Endothelial cell of hepatic sinusoid (primary cell): ENCODE measurements at regions not wholly inside any gene's neighbourhood (a gene's known extent, or its start where the extent isn't known, plus 50 kb on each side); places are given as distances from the start of the nearest gene placed in this dataset.

Source experiments
- in situ Hi-C: cut with HindIII; loops from 2 replicates; pipeline ENCODE4 v1.10.0; 2017; ENCODE audit warnings: low sequenced_read_pairs

DNA sequence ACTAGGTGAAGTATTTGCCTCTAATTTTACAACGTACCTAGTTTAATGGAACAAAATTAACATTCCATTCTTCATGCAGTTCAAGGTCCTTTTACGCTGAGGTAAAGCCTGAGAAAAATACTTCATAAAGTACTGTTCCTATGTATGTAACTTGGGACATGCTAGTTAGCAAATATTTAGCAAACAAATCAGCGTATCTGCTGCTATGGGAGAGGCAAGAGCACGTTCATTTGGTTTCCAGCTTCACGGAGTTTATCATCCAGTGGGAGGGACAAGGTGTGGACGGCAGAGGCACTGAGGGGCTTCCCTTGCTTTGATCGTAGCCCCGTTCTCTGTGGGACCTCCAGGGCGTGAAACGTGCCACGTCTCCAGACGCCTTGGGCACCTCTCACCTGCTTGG lies 248.8 kb downstream of the IRS2 start:
- in situ Hi-C loops: no loop called here

DNA sequence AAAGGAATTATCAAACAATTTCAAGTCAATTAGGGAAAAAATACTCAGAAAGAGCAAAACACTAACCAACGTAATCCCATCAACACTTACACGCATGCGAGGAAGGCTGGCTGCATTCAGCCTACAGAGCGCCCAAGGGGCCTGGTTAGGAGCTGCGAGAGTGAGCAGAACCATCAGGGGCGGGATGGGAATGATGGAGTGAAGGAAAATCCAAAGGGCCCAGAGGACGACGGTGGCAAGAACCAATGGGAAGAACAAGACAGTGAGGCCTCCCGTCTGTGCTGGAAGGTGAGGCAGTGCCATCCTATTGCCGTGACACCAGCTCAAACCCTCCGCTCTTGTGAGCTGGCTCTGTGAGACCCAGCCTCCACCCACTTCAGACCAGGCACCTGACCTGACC lies 253.0 kb downstream of the IRS2 start:
- in situ Hi-C loops: no loop called here

DNA sequence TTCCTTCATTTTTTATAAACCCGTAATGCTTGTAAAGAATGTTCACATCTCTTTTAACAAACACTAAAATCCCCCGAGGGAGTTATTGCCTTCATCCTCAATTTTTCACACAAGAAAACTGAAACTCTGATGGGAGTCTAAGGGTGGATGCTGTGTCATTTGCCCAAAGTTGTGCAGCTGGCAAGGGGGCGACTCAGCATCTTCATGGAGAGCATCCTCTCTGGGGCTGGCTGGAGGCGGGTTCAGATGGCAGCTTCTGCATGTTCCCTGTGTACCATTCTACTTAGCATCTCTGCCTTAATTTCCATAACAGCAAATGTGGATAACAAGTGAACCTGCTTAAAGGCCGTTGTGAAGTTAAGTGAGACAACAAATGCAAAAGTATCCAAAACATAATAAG lies 256.4 kb downstream of the IRS2 start:
- in situ Hi-C loops: no loop called here

DNA sequence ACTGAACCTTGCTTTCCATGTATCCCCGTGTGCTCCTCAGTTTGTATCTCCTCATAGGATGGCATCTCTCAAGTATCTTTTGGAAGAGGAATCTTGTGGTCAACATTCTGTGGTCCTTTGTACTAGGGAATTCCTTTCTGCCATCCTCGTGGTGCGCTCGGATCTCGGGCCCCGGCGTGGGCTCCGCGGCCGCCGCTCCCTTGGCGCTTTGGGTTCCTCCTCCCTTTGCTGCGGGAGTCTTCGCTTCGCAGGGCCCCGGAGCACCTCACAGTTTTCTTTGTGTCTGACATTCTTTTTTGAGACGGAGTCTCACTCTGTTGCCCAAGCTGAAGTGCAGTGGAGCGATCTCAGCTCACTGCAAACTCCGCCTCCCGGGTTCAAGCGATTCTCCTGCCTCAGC lies 264.7 kb downstream of the IRS2 start:
- in situ Hi-C loops: no loop called here

DNA sequence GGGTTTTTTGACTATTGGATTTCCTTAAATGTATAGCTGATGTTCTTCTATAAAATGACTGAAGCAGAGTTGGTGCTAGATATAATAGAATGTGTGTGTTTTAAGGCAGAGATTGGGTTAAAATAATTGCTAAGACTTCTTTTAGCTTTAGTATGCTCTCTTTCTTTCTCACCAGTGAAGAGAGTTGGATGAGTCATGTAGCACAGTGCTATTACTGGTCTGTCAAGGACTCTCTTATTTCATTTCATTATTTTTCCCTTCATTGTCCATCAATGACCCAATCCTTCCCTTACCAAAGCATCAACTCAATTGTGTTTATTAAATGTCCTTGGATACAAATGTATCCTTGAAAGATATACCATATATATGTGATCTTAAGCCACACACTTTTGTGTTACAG lies 268.9 kb downstream of the IRS2 start:
- in situ Hi-C loops: no loop called here

DNA sequence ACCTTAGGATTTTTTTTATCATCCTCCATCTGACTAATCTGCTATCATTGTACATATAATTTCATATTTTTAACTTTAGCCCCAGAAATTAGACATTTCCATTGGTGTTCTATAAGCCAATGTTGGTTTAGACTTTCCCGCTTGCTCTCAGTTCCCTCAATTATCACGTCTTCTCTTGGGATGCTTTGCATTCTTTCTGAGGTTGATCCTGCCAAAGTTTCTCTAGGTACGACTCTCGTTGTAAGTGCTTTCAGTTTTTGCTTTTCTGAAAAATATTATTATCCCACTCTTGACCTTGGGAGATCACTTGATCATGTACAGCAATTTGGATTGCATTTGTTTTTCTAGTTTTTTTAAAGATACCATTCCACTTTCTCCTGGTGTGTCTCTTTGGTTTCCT lies 270.2 kb downstream of the IRS2 start:
- in situ Hi-C loops: no loop called here

DNA sequence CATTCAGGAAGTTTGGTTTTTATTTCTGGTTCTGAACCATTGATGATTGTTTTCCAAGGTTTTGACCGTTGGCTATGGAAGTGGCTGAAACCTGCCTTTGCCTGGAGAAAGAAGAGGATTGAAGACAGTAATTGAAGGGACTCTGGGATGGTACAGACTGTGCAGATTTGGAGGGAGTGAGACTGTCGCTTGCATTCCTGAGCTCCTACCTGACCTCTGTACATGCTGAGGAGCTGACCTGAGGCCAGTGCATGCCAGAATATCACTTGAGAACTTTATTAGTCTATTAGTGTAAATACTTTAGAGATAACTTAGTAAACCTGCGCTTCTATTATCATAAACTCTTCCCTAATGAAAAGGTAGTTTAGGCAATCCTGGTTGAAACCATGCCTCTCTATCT lies 276.4 kb downstream of the IRS2 start:
- in situ Hi-C loops: no loop called here

DNA sequence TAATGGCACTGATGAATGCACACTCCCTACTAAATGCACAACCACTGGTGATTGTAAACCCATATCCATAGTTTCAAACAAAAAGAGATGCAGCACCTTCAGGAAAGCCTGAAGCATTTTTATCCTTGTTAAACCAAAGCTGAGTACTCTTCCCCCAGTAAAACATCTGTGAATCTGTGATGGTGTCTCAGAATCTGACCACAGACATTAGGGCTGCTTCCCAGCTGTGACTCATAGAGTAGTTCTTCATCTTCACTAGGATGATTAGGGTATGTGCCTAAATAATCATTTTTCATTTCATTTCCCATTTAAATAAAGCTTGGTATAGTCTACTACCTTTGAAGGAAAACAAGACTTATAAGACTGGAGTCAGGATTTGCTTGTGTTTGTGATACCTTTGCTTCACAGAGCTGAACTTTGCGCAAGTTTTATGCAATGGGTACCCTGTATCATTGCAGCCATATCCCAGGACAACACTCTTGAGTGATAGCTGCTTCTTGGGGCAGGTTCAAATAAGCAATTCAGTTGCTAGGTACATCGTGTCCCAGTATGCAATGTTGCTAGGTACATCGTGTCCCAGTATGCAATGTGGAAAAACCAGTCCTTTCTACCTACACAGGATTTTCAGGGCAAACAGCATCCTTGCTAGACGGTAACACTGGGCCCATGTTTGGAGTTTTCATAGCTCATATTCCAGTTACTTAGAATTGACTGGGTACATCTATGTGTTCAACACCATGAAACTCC lies 277.1 kb downstream of the IRS2 start:
- in situ Hi-C loops: loop anchor here (5.0 kb wide), 1 partner anchor 107 kb away; no protein-coding TSS in a partner anchor

DNA sequence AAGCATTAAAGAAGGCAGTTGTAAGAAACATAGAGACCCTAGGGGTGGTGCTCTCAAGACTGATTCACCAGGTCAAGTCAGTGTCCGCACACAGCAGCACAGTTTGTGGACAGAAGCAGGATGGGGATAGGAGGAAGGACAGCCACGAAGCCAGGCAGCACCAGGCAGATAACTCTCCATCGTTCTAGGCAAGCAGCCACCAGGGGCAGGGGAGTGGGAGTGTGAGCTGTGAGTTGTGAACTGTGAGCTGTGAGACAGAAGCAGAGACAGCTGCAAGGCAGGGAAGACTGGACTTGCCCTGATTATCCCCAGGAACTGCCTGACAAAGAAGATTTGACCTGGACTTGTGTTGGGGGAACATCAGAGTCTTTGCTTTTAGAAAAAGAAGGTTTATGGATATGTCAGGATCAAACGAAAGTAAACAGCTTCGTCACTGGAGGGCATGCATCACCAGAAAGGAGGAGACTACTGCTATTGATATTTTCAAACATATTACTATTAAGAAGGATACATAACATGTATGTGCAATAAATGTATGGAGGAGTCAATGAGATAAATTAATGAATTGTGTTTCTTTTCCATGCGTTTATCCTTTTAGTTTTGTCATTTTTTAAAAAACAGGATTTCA lies 286.1 kb downstream of the IRS2 start:
- in situ Hi-C loops: no loop called here

DNA sequence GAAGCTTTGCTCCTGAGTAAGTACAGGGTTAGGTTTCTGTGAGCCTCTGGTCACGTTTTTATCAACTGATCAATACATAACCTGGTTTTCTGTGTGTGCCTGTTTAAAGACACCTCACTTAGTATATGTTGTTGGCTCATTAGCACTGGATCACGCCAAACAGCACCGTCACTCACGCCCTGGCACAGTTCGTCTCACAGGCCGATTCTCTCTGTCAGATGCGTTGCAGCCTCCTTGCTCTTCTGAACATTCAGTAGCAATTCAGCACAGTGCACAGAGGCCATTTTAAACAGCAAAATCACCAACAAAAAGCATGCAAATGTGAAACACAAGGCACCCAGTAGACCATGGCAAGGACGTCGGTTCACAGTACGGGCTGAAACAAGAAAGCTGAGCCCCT lies 288.5 kb downstream of the IRS2 start:
- in situ Hi-C loops: no loop called here

DNA sequence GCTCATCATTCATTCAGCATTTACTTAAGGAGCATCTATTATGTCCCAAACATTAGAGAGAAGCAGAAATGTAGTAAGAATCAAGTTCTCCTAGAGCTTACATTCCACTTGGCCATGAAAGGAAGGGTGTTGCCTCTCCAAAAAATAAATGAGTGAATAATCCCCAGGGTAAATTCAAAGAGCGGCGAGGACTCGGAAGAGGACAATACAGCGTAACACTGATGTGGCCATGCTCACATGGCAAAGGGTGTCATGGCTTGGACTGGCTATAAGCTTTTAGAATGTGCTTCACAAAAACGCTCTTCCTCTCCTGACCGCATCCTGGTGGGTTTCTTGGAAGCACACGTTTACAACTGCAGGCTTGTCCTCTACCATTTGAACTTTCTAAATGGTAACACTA lies 290.2 kb downstream of the IRS2 start:
- in situ Hi-C loops: no loop called here

DNA sequence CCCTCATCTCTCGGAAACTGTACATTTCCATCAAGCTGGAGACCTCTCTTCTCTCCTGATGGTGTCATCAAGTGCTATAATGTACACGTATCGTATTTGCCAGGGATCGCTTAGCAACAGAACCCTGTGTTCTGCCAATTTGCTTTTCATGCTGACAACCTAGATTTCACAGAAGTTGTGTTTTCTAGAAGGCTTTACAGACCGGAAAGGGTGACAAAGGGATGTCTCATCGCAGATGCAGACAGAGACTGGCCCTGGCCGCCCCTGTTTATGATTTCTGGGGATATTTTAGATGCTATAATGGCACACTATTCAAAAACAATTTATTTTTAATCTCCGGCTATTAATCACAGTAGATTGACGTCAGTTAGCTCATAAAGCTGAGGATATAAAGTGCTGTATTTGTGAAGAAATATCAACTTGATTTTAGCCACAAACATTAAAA lies 291.4 kb downstream of the IRS2 start:
- in situ Hi-C loops: no loop called here

DNA sequence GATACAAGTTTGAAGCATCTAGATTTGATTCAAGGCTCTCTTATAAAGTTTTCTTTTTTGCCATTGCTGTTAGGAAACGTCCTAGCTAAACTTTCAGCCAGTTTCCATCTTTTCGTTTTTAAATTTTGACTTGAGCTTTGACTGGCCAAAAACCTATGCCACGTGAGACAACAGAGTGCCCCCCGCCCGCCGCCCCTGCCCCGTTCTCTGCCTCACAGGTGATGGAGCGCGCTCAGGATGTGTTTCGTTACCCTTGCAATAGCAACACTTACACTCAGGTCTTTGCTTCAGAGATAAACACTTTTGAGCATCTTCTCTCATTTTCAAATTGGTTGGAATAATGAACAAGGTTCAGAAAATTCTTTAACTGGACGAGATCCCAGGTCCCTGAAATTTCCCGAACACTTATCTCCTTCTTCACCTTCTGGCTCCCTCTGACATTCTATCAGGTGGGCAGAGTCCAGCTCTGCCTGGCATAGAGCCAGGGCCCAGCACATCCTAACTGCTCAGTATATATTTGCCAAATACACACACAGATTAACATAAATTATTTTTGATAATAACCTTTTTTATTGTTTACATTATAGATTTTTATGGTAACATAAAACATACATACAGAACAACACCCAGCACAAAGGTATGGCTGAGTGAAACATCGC lies 301.1 kb downstream of the IRS2 start:
- in situ Hi-C loops: no loop called here

DNA sequence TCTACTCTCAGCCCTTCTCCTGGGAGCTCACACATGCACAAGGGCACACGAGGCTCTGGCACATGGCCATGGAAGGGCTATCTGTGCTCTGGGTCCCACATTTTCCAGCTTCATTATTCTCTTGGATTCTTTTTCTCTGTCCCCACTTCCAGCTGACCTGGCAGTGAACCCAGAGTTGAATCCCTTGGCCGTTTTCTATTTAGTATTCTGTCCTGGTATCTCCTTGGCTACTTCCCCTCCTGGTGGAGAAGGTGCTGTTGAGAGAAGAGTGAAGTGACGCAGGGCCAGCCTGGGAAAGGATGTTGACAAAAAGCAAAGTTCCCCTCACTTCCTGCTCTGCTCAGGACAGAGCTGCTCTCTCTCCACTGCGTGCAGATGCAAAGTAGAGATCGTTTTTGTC lies 303.1 kb downstream of the IRS2 start:
- in situ Hi-C loops: no loop called here

DNA sequence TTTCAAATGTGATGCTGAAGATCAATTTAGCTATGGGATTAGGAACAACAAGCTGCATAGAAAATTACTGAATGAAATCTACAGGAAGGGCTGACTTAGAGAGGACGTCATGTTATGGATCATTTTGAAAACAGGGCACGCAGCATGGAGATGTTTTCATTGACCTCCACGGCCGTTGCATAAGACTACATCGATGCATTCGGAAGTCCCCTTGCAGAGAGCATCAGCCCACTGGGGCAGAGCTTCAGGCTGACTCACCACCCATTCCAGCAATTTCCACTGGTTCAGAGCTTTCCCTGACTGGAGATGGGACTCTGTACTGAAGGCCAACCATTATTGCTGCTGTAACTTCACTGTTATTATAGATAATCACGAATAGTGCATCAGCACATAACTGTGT lies 305.3 kb downstream of the IRS2 start:
- in situ Hi-C loops: no loop called here

DNA sequence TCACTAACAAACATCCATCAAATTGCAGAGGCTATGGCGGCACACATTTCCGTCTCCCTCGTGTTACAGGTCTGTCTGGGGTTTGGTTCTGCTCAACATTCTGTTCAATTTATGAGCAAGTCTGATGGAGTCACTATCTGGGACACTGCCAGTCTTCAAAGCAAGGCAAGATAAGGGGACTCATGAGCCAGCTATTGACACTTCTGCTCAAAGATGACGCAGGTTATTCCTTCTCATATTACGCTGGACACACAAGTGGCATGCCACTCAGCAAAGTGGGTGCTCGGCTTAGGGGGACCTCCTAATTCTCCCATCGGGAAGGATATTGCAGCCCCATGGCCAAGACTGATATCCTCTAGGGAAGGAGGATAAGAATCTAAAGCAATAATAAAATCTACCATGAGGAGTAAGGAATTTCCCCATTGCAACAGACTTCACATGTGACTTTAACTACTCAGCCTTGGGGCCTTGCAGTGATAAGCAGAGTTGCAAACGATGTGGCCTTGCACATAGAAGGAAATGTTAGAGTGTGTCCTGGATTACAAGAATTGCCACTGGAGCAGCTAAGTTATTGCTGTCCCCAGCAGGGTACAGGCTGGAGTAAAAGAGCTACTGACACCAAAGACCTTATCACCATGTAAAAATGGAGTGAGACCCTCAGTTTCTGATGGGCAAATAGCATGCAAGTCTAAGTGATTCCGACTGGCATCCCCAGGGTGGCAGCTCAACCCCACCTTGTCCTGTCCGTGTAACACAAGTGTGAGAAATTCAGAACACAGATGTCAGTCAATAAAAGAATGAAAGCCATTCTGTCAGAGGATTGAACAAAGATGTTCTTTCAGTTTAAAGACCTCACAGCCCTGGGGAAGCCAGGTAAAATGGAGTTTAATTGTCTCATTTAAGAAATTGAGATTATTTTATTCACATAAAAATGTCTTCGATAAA lies 306.1 kb downstream of the IRS2 start:
- in situ Hi-C loops: no loop called here

DNA sequence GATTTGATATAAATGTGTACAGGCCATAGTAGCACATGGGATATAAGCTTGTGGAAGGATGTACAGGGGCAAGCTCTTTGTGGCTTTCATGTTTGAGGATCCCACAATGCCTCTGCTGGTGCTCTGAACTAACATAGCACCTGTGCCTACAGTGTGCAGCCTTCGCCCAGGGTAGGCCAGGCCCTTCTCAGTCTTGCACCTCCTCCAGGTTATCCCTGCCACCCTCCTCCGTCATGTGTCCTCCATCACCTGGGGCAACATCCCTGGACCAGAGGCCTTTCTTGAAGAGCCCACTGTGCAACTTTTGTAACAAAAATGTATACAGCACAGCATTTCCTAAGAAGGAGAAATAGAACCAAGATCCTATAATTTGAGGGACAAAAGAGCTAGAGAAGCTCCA lies 306.8 kb downstream of the IRS2 start:
- in situ Hi-C loops: no loop called here

DNA sequence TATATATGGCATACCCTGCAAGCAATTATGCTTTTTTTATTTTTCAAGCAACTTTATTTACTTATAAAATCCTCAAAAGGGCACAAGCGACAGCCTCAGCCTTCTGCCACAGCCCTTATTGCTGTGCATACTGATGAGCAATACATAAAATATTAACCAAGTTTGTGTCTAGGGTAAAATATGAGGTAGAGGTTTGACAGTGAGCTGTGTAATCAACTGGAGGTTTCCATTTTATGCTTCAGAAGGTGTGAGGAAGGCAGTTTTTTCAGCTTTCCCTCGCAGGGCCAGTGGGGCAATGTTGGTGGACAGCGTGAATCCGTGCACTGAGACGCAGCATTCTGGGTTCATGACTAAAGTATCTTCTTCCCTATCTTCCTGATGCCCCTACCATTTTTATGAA lies 310.4 kb downstream of the IRS2 start:
- in situ Hi-C loops: no loop called here

DNA sequence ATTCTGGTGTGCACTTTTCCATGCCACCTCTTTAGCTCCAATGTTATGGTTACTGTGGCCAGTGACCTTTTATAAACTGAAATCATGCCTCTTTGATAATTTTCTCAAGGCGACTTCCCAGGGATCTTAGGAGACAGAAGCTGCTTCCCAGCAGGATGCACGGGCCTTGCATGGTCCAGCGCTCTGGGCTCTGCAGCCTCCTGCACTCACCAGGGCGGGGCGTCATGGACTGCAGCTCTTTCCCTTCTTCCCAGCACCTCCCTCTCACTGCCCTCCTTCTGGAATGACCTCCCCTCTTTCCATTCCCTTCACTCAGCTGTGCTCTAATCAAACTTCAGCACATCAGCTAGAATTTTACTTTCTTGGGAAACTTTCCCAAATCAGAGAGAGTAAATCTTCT lies 318.3 kb downstream of the IRS2 start:
- in situ Hi-C loops: no loop called here

DNA sequence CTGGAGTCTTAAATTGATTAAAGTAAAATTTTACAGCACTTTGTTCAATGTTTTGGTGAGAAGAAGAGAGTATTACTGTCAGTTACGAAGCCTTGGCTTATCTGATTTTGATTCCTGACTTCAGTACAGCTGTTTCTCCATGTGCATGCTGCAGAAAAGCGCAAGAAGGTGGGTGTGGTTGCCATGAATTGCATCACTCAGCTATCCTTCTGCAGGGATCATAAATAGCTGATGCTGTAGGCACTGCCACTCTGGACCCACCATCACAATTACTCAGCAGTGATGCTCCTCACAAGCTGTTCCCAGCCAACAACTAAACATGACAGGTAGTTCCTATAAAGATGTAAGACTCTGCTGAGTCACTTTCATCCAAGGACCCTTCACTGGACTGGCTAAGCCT lies 321.2 kb downstream of the IRS2 start:
- in situ Hi-C loops: no loop called here
